Thoracic aorta (tissue), 2 donors: ENCODE measurements at regions not wholly inside any gene's neighbourhood (a gene's known extent, or its start where the extent isn't known, plus 50 kb on each side); places are given as distances from the start of the nearest gene placed in this dataset.

Experiments
- ATAC-seq: fragments of 150-250 bp; one replicate; pipeline ENCODE4 v1.8.0; 2017; ENCODE audit warnings: low read depth; ENCODE audit not compliant: insufficient number of reproducible peaks, low FRiP score
- DNase-seq: peaks from one replicate; pipeline ENCODE4 v3.0.0-alpha.2; 2020; ENCODE audit warnings: low spot score
- H3K27ac ChIP-seq, 2 donors: fragments of 200-600 bp; sonication (generic); 1 replicate in 1 of 2; 2 replicates in 1 of 2; pipeline ENCODE4 v1.5.1; 2016; ENCODE audit warnings: mild to moderate bottlenecking in 2 of 2, moderate library complexity in 2 of 2
- H3K27me3 ChIP-seq: fragments of 200-600 bp; sonication (generic); replicated peaks from 2 replicates; pipeline ENCODE4 v1.6.0; 2016; ENCODE audit warnings: mild to moderate bottlenecking; ENCODE audit not compliant: insufficient read depth
- H3K36me3 ChIP-seq: fragments of 200-600 bp; sonication (generic); one replicate; pipeline ENCODE4 v1.5.1; 2016
- H3K4me1 ChIP-seq, 2 donors: fragments of 200-600 bp; sonication (generic); 1 replicate in 1 of 2; 2 replicates in 1 of 2; pipeline versions ENCODE4 v1.5.1 to v1.6.0; 2016; ENCODE audit warnings: low read depth in 2 of 2, mild to moderate bottlenecking in 1 of 2; ENCODE audit not compliant: control insufficient read depth in 1 of 2
- H3K4me3 ChIP-seq: fragments of 200-600 bp; sonication (generic); 2 replicates; pipeline ENCODE4 v1.5.1; 2016; ENCODE audit warnings: mild to moderate bottlenecking
- H3K9me3 ChIP-seq: fragments of 200-600 bp; sonication (generic); 2 replicates; pipeline ENCODE4 v1.5.1; 2016
- CTCF ChIP-seq: fragments of 200-600 bp; sonication (generic); IDR thresholded peaks from one replicate; pipeline ENCODE4 v1.5.1; 2019; ENCODE audit warnings: antibody characterized with exemption

- DNase-seq: no peak
- no peak for TF ChIP-seq CTCF
- Histone ChIP-seq H3K27me3 (no peaks in the 10 kb centered on the region), H3K36me3 (no peaks in the 10 kb centered on the region), H3K4me3 (no peak overlapping the region), H3K4me1 (peaks cover 5 to 9% of the 10 kb centered on the region in 2 donors), H3K27ac (no peak overlapping the region), H3K9me3 (no peaks in the 10 kb centered on the region)
- no peak for ATAC-seq
These were observed 342.3 kb upstream of the EPHA4 start for GRCh38 chr2:221914334-221914880.

- Histone ChIP-seq H3K9me3 (no peaks in the 10 kb centered on the region), H3K4me1 (peaks cover 5 to 9% of the 10 kb centered on the region in 2 donors), H3K36me3 (no peaks in the 10 kb centered on the region), H3K4me3 (no peak overlapping the region), H3K27me3 (no peaks in the 10 kb centered on the region), H3K27ac (no peak overlapping the region)
- TF ChIP-seq CTCF: no peak
- ATAC-seq: no peak
- DNase-seq: no peak
These were observed 339.8 kb upstream of the EPHA4 start for GRCh38 chr2:221911890-221912289.

GRCh38 chr2:221911321-221911720 is 339.2 kb upstream of the EPHA4 start:
- ATAC-seq (no peak), DNase-seq (no peak)
- H3K27ac ChIP-seq: no peak overlapping the region
- no peak overlapping the region for H3K4me3 ChIP-seq
- no peak for TF ChIP-seq CTCF
- H3K36me3 ChIP-seq: no peaks in the 10 kb centered on the region
- peaks cover 5 to 9% of the 10 kb centered on the region in 2 donors for H3K4me1 ChIP-seq
- H3K27me3 ChIP-seq: no peaks in the 10 kb centered on the region
- no peaks in the 10 kb centered on the region for H3K9me3 ChIP-seq

GRCh38 chr2:221908518-221908917 is 336.4 kb upstream of the EPHA4 start:
- no peak for DNase-seq
- no peak overlapping the region for H3K27ac ChIP-seq
- no peaks in the 10 kb centered on the region for H3K27me3 ChIP-seq
- no peak overlapping the region for H3K4me3 ChIP-seq
- no peaks in the 10 kb centered on the region for H3K9me3 ChIP-seq
- no peaks in the 10 kb centered on the region for H3K36me3 ChIP-seq
- no peaks in the 10 kb centered on the region for H3K4me1 ChIP-seq
- no peak for ATAC-seq
- no peak for TF ChIP-seq CTCF

- Histone ChIP-seq H3K36me3 (no peaks in the 10 kb centered on the region), H3K27me3 (no peaks in the 10 kb centered on the region), H3K27ac (no peak overlapping the region), H3K4me3 (no peak overlapping the region), H3K4me1 (peaks cover 0 to 6% of the 10 kb centered on the region in 2 donors), H3K9me3 (no peaks in the 10 kb centered on the region)
- no peak for TF ChIP-seq CTCF
- ATAC-seq: no peak
- no peak for DNase-seq
These were observed 325.6 kb upstream of the EPHA4 start for GRCh38 chr2:221897718-221898117.
